ENCODE measurements at regions not wholly inside any gene's neighbourhood (a gene's known extent, or its start where the extent isn't known, plus 50 kb on each side); places are given as distances from the start of the nearest gene placed in this dataset.

DNA sequence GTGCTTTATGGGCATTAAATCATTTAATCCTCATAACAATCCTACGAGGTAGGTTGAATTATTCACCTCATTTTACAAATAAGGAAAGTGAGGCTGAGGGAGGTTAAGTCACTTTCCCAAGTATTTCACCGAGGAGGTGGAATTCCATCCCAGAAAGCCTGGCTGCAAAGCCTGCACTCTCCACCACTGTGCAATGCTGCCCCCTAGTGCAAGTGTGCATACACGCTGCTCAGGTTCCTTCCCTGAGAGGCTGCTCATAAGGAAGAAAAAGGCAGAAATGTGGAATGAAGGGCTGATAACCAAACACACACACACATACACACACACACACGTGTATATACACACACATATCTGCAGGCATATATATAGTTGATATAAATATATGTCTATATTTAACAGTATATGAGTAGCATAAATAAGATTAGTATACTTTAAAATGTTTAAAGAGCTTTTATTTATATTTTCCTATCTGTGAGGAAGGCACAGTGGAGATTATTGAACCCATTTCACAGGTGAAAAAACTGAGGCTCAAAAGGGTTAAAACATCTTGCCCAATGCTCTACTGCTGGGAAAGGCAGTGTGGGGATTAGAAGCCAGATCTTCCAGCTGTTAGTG, 714.5 kb upstream of the TENM3 start:
- Histone ChIP-seq H3K9me1 (ENCODE audit: insufficient read depth, low read length) (no peaks in the 10 kb centered on the region), H2BK5ac (ENCODE audit: low read depth, low read length, poor library complexity, severe bottlenecking) (no peak overlapping the region), H3K27me3 (ENCODE audit: control insufficient read depth, insufficient read depth, low read length) (peaks cover 4% of the 10 kb centered on the region; the same call in 1 of the 2 replicates), H4K8ac (ENCODE audit: low read depth in 2 of 2, low read length in 2 of 2) (no peak overlapping the region), H3K27ac (ENCODE audit: insufficient read depth, low read length) (no peak overlapping the region), H3K36me3 (ENCODE audit: control insufficient read depth, insufficient read depth, low read length) (no peaks in the 10 kb centered on the region), H3K56ac (ENCODE audit: extremely low read depth, insufficient read depth, low read length) (no peak overlapping the region), H4K20me1 (ENCODE audit: insufficient read depth, low read length) (no peaks in the 10 kb centered on the region), H3K4ac (ENCODE audit: low read depth, low read length) (no peak overlapping the region), H3K9ac (ENCODE audit: low read depth, low read length) (no peak overlapping the region), H2AK5ac (ENCODE audit: low read depth, low read length) (no peak overlapping the region), H3K18ac (ENCODE audit: low read depth, low read length) (no peak overlapping the region), H2BK15ac (ENCODE audit: low read depth, low read length) (no peak overlapping the region), H3K14ac (replicated peaks; ENCODE audit: low read depth, low read length) (no peak overlapping the region), H4K91ac (ENCODE audit: insufficient read depth, low read depth, low read length) (no peak overlapping the region), H3K4me2 (ENCODE audit: low read depth, low read length) (no peak overlapping the region), H4K5ac (ENCODE audit: low read depth, low read length) (no peak overlapping the region), H2BK20ac (ENCODE audit: low read depth, low read length) (no peak overlapping the region), H3K23ac (ENCODE audit: low read depth, low read length) (no peak overlapping the region), H2AFZ (replicated peaks; ENCODE audit: low read length, poor library complexity) (no peak overlapping the region), H2BK120ac (ENCODE audit: low read depth, low read length) (no peak overlapping the region), H3K79me1 (ENCODE audit: low read depth in 1 of 2, low read length in 2 of 2) (no peaks in the 10 kb centered on the region), H3K4me1 (ENCODE audit: control insufficient read depth, insufficient read depth, low read length) (no peaks in the 10 kb centered on the region), H3K4me3 (ENCODE audit: insufficient read depth, low read depth, low read length) (no peak overlapping the region), H3K9me3 (ENCODE audit: control insufficient read depth, insufficient read depth, low read length) (no peaks in the 10 kb centered on the region), H2AK9ac (replicated peaks; ENCODE audit: low read depth, low read length, poor library complexity) (peak overlapping the region; percentile 9)
- DNase-seq (peak; percentile 73), ATAC-seq (ENCODE audit: low read depth) (peak; percentile 97)
- POLR2A ChIA-PET (ENCODE audit: unreplicated experiment): no interaction called here
- dilution Hi-C loops (cut with HindIII; ENCODE audit: low sequenced_read_pairs, unreplicated experiment): no loop called here
- TF ChIP-seq SMC3 (IDR thresholded peaks at IDR 0.05; ENCODE audit: low read depth, low read length) (peak; percentile 84), RAD21 (IDR thresholded peaks at IDR 0.05; ENCODE audit: low read length) (peak; percentile 90)
- TF ChIP-seq, protein P1, sequence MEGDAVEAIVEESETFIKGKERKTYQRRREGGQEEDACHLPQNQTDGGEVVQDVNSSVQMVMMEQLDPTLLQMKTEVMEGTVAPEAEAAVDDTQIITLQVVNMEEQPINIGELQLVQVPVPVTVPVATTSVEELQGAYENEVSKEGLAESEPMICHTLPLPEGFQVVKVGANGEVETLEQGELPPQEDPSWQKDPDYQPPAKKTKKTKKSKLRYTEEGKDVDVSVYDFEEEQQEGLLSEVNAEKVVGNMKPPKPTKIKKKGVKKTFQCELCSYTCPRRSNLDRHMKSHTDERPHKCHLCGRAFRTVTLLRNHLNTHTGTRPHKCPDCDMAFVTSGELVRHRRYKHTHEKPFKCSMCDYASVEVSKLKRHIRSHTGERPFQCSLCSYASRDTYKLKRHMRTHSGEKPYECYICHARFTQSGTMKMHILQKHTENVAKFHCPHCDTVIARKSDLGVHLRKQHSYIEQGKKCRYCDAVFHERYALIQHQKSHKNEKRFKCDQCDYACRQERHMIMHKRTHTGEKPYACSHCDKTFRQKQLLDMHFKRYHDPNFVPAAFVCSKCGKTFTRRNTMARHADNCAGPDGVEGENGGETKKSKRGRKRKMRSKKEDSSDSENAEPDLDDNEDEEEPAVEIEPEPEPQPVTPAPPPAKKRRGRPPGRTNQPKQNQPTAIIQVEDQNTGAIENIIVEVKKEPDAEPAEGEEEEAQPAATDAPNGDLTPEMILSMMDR (conservative IDR thresholded peaks at IDR 0.05; ENCODE audit: low read depth, low read length): peak; percentile 91
- TF ChIP-seq, protein P2, sequence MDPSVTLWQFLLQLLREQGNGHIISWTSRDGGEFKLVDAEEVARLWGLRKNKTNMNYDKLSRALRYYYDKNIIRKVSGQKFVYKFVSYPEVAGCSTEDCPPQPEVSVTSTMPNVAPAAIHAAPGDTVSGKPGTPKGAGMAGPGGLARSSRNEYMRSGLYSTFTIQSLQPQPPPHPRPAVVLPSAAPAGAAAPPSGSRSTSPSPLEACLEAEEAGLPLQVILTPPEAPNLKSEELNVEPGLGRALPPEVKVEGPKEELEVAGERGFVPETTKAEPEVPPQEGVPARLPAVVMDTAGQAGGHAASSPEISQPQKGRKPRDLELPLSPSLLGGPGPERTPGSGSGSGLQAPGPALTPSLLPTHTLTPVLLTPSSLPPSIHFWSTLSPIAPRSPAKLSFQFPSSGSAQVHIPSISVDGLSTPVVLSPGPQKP (IDR thresholded peaks at IDR 0.05; ENCODE audit: borderline replicate concordance, low read depth, low read length): no peak
- CTCF ChIA-PET: interaction anchor here (0.5 to 1.7 kb wide), 11 partner anchors 11 to 1190 kb away, joined by 3 to 11 read pairs (median 3); no protein-coding TSS in a partner anchor
- in situ Hi-C loops (cut with MboI; ENCODE audit: low sequenced_read_pairs): loop anchor here (10.0 to 25.0 kb wide), 3 partner anchors 214 to 841 kb away; no protein-coding TSS in a partner anchor
- BruUV-seq (replicated peaks): no TSS peak
- intact Hi-C loops (cut with micrococcal nuclease): loop anchor here (1.0 to 2.0 kb wide), 4 partner anchors 227 to 864 kb away; no protein-coding TSS in a partner anchor
- WGBS, 2 experiments (ENCODE audit: extremely low coverage in 2 of 2, insufficient read length in 1 of 2): no CpG with 5 or more reads among the region's 4 CpGs

All from IMR-90 (cell line).